SW480 (cell line): ENCODE measurements at regions not wholly inside any gene's neighbourhood (a gene's known extent, or its start where the extent isn't known, plus 50 kb on each side); places are given as distances from the start of the nearest gene placed in this dataset.
"Not testable (repeated sequence)": the region's sequence is repeated elsewhere in the genome, so short reads cannot be mapped to it uniquely, and the experiment has no call there.

Source experiments
- DNase-seq: peaks from one replicate; pipeline ENCODE4 v3.0.0-alpha.2; 2016; ENCODE audit warnings: low spot score

- no peak for DNase-seq
Observed at GRCh38 chr6:118367314-118367713, 180.8 kb upstream of the PLN start.

- no peak for DNase-seq
Observed at GRCh38 chr6:118370722-118371121, 177.4 kb upstream of the PLN start.

GRCh38 chr6:118371955-118372354 lies 176.1 kb upstream of the PLN start:
- DNase-seq: no peak

- DNase-seq: no peak
Observed at GRCh38 chr6:118372413-118372812, 175.7 kb upstream of the PLN start.

GRCh38 chr6:118377711-118378414 lies 170.2 kb upstream of the PLN start:
- DNase-seq: no peak

- not testable (repeated sequence) for DNase-seq
Observed at GRCh38 chr6:118380620-118381019, 167.5 kb upstream of the PLN start.

- DNase-seq: no peak
Observed at GRCh38 chr6:118382126-118382525, 166.0 kb upstream of the PLN start.

- no peak for DNase-seq
Observed at GRCh38 chr6:118383924-118384323, 164.2 kb upstream of the PLN start.

- DNase-seq: no peak
Observed at GRCh38 chr6:118386975-118387374, 161.1 kb upstream of the PLN start.

- DNase-seq: peak; percentile 61
Observed at GRCh38 chr6:118387921-118388701, 160.0 kb upstream of the PLN start.

- DNase-seq: no peak
Observed at GRCh38 chr6:118391086-118391485, 157.0 kb upstream of the PLN start.

GRCh38 chr6:118394106-118394505 lies 154.0 kb upstream of the PLN start:
- no peak for DNase-seq

- no peak for DNase-seq
Observed at GRCh38 chr6:118396969-118397368, 151.1 kb upstream of the PLN start.

GRCh38 chr6:118397671-118398465 lies 150.2 kb upstream of the PLN start:
- DNase-seq: no peak

- no peak for DNase-seq
Observed at GRCh38 chr6:118400098-118400497, 148.0 kb upstream of the PLN start.

GRCh38 chr6:118400582-118400981 lies 147.5 kb upstream of the PLN start:
- DNase-seq: no peak

GRCh38 chr6:118401325-118401975 lies 146.6 kb upstream of the PLN start:
- no peak for DNase-seq

- DNase-seq: no peak
Observed at GRCh38 chr6:118403036-118403435, 145.1 kb upstream of the PLN start.

- no peak for DNase-seq
Observed at GRCh38 chr6:118408863-118409262, 139.2 kb upstream of the PLN start.

GRCh38 chr6:118410001-118410400 lies 138.1 kb upstream of the PLN start:
- no peak for DNase-seq
